ENCODE measurements at regions not wholly inside any gene's neighbourhood (a gene's known extent, or its start where the extent isn't known, plus 50 kb on each side); places are given as distances from the start of the nearest gene placed in this dataset.

GRCh38 chr16:13492046-13492445 is 427.9 kb upstream of the ERCC4 start:
- no peaks in the 10 kb centered on the region for H3K79me2 ChIP-seq (ENCODE audit: insufficient read depth)
- 3% methylated on average over 4 of the region's 4 CpGs for WGBS (ENCODE audit: low lambda C conversion rate)
- no peak for DNase-seq

GRCh38 chr16:13503960-13504635 is 415.9 kb upstream of the ERCC4 start:
- no peak overlapping the region for H2AFZ ChIP-seq (ENCODE audit: low read depth)
- no peak overlapping the region for H3K4me3 ChIP-seq (ENCODE audit: low read depth in 2 of 2, low read length in 1 of 2)
- POLR2A ChIA-PET, result no interaction called here
- no peak for DNase-seq
- no peak overlapping the region for H3K4me2 ChIP-seq
- H3K36me3 ChIP-seq (replicated peaks in 1 of 2; ENCODE audit: control insufficient read depth in 1 of 2, insufficient read depth in 2 of 2, low read length in 1 of 2), result no peaks in the 10 kb centered on the region
- H3K9me2 ChIP-seq, result no peaks in the 10 kb centered on the region
- CTCF ChIA-PET, result no interaction called here
- no peaks in the 10 kb centered on the region for H3K9me3 ChIP-seq
- H4K20me1 ChIP-seq (ENCODE audit: insufficient read depth), result no peaks in the 10 kb centered on the region
- H3K9ac ChIP-seq, result no peak overlapping the region
- 9% methylated on average over 5 of the region's 5 CpGs for WGBS (ENCODE audit: low lambda C conversion rate)
- no peak overlapping the region for H3K27ac ChIP-seq (ENCODE audit: low read depth in 2 of 2, low read length in 1 of 2)
- no peaks in the 10 kb centered on the region for H3K4me1 ChIP-seq (ENCODE audit: control insufficient read depth in 1 of 2, insufficient read depth in 2 of 2, low read depth in 1 of 2, low read length in 1 of 2)
- TF ChIP-seq MAX (IDR thresholded peaks at IDR 0.05; ENCODE audit: low read depth) (no peak), EZH2phosphoT487 (IDR thresholded peaks at IDR 0.05; ENCODE audit: borderline replicate concordance, low read depth) (no peak), CTCF (IDR thresholded peaks at IDR 0.05) (no peak), YY1 (IDR thresholded peaks at IDR 0.05; ENCODE audit: low read depth) (no peak), USF2 (IDR thresholded peaks at IDR 0.05; ENCODE audit: borderline replicate concordance, low read depth, low read length) (no peak), CHD2 (IDR thresholded peaks at IDR 0.05; ENCODE audit: low read length, partially characterized antibody) (no peak), TCF12 (IDR thresholded peaks at IDR 0.05) (no peak), ELF1 (IDR thresholded peaks at IDR 0.05) (no peak), FOSL2 (IDR thresholded peaks at IDR 0.05; ENCODE audit: borderline replicate concordance, low read depth) (no peak), RAD21 (IDR thresholded peaks at IDR 0.05; ENCODE audit: low read length) (no peak), POLR2AphosphoS5 (IDR thresholded peaks at IDR 0.05; ENCODE audit: low read depth, low read length) (no peak), TEAD4 (IDR thresholded peaks at IDR 0.05; ENCODE audit: borderline replicate concordance, insufficient read depth) (no peak), NFIC (IDR thresholded peaks at IDR 0.05; ENCODE audit: borderline replicate concordance) (no peak), RFX5 (IDR thresholded peaks at IDR 0.05; ENCODE audit: low read length) (no peak), SIN3A (IDR thresholded peaks at IDR 0.05; ENCODE audit: borderline replicate concordance, low read depth, low read length) (no peak), MXI1 (IDR thresholded peaks at IDR 0.05; ENCODE audit: low read depth, low read length) (no peak)
- H3K79me2 ChIP-seq (ENCODE audit: insufficient read depth), result no peaks in the 10 kb centered on the region
- H3F3A ChIP-seq (replicated peaks; ENCODE audit: insufficient read depth), result no peaks in the 10 kb centered on the region
- no peaks in the 10 kb centered on the region for H3K27me3 ChIP-seq (ENCODE audit: insufficient read depth)

More at GRCh38 chr16:13492046-13492445, 427.9 kb upstream of the ERCC4 start:
- CTCF ChIA-PET, result no interaction called here
- Histone ChIP-seq H3K4me3 (ENCODE audit: low read depth in 2 of 2, low read length in 1 of 2) (no peak overlapping the region), H3K9ac (no peak overlapping the region), H3K27ac (ENCODE audit: low read depth in 2 of 2, low read length in 1 of 2) (no peak overlapping the region), H3F3A (replicated peaks; ENCODE audit: insufficient read depth) (no peaks in the 10 kb centered on the region), H3K4me1 (ENCODE audit: control insufficient read depth in 1 of 2, insufficient read depth in 2 of 2, low read depth in 1 of 2, low read length in 1 of 2) (no peaks in the 10 kb centered on the region), H3K9me3 (no peaks in the 10 kb centered on the region), H3K4me2 (no peak overlapping the region), H3K36me3 (replicated peaks in 1 of 2; ENCODE audit: control insufficient read depth in 1 of 2, insufficient read depth in 2 of 2, low read length in 1 of 2) (no peaks in the 10 kb centered on the region), H3K9me2 (no peaks in the 10 kb centered on the region), H3K27me3 (ENCODE audit: insufficient read depth) (no peaks in the 10 kb centered on the region), H2AFZ (ENCODE audit: low read depth) (no peak overlapping the region), H4K20me1 (ENCODE audit: insufficient read depth) (no peaks in the 10 kb centered on the region)
- POLR2A ChIA-PET, result no interaction called here
- TF ChIP-seq ZBTB33 (IDR thresholded peaks at IDR 0.05; ENCODE audit: borderline replicate concordance, low read depth) (no peak), MAX (IDR thresholded peaks at IDR 0.05; ENCODE audit: low read depth) (no peak)

All from SK-N-SH (cell line).